GM19351 (cell line): ENCODE measurements at regions not wholly inside any gene's neighbourhood (a gene's known extent, or its start where the extent isn't known, plus 50 kb on each side); places are given as distances from the start of the nearest gene placed in this dataset.

Source experiments
- ATAC-seq: cut with Tn5 transposase; IDR thresholded peaks from one replicate; pipeline ENCODE4 v1.9.1; 2021; ENCODE audit warnings: mild to moderate bottlenecking, moderate library complexity; ENCODE audit not compliant: unreplicated experiment

DNA sequence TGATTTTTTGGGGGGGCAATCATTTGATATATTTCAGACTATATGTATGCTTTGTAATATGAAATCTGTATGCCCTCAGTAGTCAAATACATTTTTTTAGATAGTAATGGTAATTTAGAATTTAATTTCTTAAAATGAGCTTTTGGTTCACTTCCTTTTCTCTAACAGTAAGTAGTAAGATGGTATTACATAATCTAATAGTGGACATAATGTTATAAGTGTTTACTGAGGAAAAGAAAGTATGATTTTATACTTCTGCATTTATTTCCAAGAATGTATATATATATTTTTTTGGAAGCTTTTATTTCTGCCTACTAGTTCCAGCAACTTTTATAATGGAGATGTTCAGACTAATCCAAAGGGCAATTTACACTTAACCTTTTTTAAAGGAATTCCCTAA, 1450.7 kb upstream of the TENM3 start:
- no peak for ATAC-seq

DNA sequence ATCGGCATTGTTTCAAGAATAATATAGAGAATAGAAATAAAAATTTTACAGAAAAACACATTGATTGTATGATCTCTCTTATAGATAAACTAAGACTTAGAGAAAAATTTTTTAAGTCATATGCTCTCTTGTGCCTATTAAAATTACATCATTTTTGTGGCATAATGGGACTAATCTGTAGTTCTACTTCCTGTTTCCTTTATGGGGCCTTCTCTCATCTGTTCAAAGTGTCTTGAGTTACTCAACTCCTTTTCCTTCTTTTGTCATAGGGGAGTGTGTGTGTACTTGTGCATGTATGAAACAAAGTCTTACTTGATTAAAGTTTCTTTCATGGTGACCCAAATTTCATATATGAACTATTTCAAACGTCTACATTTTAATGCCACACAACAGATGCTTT, 1448.9 kb upstream of the TENM3 start:
- ATAC-seq, result no peak

DNA sequence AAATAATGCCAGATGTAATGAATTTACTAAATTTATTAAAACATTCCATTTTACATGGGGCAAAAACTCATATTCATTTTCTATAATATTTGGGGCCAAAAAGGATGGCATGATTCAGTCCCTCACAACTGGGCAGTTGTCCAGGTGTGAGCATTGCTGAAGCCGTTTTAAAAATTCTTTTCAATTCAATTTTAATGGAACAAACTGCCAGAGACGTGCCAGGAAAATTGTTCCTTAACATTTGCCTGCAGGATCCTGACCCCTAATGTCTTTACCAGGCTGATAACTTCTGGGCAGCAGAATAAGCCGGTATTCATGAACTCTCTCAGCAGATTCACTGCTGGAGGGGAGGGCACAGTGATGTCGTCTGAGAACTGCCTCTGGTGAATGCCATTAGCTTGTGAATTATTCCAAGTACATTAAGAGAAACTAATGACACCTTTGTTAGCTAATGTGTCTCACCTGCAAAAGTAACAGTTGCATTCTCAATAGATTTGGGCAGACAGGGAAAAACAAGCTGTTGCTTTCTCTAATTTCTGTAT, 1445.1 kb upstream of the TENM3 start:
- no peak for ATAC-seq

DNA sequence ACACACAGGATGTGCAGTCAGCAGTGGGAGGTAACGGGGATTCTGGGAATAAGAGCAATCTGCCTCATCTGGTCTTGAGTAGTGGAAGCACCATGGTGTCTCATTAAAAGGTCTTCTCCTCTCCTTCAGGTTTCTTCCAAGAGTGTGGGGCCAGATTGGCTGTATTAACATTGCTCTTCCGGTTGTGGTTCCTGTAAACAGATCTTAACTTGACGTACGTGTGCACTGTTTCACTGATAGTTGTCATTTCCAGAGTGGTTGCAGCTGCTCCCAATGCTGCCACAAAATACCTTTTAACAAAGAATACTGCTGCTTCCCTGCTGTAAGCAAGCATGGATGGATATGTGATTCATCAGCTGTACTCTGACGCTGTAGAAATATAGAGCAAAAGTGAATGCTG, 1443.4 kb upstream of the TENM3 start:
- no peak for ATAC-seq

DNA sequence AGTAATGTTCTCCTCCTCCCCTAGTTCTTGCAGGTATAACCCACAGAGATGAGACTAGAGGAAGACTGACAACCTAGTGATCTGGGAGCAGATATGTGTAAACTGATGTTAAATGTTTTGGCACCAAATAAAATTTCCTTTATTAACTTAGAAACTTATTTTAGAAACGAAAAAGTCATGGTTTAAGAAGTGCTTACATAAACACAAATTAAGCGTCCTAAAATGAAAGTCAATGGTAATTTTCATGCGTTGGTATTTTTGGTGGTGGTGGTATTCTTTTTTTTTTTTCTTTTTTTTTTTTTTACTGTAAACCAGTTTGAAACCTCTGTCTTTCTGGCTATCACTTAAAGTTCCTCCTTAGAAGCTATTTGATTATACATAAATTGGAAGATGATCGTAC, 1438.1 kb upstream of the TENM3 start:
- no peak for ATAC-seq

DNA sequence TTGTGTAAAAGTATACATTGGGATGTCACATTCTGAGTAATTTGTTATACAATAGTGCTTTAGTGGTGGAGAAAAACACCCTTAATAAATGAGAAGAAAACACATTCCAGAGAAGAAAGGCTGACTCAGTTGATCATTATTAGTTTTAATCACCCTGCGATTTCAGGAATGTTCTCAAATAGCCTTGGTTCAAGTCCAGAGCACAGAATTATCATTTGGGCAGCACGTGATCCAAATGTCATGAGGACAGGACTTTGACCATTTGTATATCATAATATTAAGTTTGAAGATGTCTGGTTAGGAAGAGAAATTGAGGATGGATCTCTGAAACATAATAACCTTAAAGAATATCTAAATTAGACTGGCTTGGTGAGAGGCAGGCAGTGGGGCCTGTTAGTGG, 1434.3 kb upstream of the TENM3 start:
- no peak for ATAC-seq

DNA sequence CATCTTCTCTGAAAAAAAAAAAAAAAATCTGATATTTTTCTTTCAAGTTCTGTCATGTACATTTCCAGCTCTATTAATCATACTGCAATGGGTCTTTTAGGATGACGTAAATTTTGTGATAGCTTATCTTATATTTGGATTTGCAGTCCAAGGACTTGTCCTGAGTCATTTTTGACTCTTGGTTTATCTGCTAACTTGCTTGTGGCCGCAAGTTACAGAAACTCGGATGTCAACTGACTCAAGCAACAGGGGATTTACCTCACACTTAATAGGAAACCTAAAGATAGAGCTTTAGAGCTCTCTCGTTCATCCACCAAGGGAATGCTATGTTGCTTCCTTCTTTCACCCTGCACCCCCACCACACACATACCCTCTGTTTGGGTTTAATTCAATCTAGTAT, 1433.8 kb upstream of the TENM3 start:
- no peak for ATAC-seq

DNA sequence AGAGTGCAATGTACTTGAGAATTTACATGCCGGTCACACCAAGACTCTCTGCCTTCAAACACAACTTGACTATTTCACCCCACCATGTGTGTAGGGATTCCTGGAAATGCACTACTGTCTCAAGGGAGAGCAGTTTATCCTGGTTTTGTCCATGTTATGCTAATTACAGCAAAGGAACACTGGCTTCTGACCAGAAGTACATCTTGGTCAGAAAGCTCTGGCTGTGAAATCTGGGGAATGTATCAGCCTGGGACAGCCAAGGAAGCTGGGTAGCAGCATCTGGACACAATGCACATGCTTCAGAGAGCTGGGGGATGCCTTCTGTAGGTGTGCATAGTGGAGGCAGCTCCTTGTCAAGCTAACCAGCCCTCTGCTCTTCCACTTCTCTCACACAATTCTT, 1432.6 kb upstream of the TENM3 start:
- ATAC-seq, result no peak

DNA sequence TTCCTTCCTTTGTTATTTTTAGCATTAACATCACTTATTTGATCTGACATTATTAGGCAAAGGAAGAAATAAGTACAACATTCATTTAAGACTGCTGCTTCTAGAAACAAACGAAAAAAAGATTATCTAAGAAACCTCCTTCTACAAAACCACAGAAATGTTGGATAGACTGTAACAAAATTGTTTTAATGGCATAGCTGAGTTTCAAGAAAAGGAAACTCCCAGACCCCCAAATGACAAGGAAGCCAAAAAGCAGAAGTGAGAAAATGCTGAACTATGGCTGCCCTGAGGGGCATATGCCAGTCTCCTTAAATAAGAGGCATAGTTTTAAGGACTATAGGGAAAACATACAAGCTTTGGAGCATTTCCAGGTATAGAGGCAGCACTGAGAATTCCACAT, 1431.6 kb upstream of the TENM3 start:
- ATAC-seq, result no peak

DNA sequence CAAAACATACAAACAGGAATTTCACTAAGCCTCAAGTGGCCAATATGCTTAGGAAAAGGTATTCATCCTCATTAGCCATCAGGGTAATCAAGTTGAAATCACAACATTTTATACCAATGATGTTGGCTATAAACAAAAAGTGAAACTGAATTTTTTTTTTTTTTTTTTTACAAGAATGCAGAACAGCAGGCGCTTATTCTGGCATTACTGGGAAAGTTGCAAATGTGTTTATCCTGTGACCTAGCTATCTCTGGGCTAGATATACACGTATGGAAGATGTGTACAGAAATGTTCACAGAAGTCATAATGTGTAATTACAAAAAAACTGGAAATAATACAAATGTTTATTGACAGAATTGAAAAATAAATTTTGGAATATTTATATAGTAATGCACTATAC, 1430.4 kb upstream of the TENM3 start:
- ATAC-seq, result no peak

DNA sequence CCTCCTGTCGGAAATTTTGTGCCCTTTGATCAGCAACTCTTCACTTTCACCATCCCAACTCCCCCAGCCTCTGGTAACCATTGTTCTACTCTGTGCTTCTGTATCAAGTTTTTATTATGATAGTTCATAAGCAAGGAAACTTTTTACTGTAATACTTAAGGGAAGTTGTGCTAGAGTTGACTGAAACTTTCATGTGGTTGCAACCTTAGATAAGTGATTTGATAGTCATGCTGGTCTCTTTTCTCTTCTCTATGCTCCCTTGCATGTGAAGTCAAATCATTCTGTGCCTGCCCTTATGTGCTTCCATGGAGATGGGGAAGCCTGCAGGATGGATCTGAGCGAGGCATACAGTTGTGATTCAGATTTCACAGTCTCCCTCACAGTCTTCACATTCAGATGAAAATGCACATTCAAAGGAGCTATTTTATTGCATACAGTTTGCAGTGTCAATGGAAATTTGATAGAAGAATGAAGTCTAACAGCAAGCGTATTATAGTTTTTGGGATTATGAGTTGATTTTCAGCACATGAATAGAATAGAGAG, 1428.3 kb upstream of the TENM3 start:
- no peak for ATAC-seq

DNA sequence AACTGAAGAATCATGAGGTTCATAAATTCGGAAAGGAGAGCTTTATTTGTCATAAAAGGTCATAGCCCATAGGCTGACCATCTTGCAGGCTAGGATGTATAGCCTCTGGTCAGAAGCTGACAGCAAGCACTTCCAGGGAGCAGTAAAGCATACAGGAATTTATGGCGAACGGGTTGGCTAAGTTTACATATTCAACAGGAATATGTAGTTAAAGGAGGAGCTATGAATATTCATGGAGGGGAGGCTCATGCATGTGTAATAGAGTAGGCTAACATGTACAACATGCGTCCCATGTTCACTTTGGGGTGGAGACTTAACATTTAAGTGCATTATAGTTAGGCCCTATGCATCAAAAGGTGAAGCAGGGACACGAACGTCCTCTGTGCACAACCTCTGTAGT, 1425.7 kb upstream of the TENM3 start:
- ATAC-seq, result no peak

DNA sequence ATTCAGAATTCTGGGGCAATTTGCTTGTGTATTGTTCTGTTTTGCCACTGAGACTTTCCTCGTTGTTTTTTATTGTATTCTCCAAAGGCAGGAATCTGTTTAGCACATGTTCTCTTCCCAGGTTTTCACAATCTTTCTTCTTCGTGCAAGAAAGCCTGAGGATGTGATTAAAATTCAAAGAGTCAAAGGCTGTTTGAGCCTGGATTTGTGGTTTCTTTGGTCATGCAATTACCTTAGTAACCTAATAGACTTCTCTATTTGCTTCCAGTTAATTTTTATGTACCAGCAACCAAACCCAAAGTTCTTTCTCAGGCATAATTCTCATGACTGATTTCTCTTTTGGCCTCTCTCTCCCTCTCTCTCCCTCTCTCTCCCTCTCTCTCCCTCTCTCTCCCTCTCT, 1420.1 kb upstream of the TENM3 start:
- no peak for ATAC-seq

DNA sequence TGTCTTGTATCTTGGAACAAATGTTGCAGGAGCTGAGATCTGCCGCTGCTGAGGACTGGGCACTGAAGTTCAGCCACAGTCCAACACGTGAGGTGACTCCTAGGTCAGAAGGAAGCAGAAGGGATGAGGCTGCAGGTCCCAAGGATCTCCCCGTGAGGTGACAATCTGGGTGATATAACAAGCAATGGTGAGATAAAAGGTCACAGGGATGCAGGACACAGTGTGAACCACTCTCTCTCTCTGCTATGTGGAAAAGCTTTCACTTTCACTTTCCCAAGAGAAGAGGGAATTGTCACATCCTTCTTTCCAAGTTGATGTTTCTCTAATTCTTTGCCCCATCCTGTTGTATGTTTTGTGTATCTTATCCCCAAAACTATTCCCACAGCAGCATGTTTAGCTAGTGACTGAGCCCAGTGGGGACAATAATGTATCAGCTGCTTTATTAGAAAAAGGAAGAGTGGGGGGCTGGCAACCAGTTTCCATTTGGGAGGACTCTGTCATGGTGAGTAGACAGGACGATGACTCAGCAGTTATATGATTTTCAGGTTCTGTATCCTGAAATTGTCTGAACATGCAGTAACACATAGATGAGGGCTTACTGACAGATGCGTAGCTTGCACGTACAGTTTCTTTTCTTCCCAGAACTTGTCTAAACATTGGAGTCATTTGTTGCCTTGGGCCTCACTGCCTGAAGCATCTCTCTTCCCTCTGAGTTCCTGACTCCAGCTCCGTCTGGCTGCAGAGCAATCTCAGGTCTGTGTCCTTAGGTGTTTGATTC, 1415.8 kb upstream of the TENM3 start:
- ATAC-seq, result no peak

DNA sequence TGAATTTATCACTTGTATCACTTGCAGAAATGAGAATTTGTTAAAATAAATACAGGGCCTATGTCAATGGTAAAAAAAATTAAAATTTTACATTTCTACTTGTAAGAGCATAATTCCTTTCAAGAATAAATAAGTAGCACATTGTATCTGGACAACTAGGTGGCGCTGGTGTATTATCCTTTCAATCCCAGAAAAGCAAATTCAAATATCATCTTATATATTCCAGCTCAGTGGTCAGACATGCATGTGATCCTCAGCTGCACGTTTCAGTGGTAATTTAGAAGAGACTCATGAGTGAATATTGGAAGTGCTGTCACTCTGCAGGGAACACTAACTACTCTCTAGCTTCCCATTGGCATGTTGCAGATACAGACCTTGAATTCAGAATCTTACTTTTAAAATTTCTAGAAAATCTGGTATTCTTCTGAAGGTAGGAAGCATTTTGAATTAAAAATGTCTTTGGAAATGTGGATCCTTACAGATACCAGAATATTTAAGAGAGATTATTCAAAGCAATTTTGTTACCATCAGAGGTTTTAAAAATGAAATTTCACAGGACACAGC, 1414.7 kb upstream of the TENM3 start:
- ATAC-seq, result no peak

DNA sequence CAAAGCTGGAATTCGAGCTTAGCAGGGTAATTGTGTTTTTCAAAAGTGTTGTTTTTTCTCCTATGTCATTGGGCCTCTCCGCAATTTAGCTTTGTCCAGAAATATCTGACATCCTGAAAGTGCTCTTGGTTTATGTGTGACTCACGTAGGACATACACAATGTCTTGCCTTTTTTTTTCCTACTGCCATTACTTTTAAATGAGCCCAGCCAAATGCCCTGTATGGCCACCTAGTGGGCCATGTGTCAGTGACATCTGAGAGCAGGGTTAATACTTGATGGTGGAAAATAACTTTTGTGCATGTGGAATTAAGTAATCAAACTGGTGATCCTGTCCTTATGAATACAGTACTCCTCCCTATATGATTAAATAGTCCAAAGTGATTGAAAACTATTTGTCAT, 1411.1 kb upstream of the TENM3 start:
- no peak for ATAC-seq

DNA sequence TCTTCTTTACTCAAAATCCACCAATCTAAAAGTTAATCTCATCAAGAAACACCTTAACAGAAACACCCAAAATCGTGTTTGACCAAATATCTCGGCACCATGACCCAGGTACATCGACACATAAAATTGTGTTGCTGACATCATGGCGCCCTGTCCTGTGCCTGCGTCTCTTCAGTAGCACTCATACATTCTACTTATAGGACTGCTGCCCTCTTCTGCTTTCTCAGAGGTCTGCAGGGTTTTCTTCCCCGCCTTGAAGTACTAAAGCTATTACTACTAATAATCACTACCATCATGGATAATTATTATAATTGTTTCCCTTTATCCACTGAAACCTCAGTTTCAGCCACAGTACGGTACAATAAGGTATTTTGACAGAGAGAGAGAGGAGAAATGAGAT, 1403.1 kb upstream of the TENM3 start:
- no peak for ATAC-seq

DNA sequence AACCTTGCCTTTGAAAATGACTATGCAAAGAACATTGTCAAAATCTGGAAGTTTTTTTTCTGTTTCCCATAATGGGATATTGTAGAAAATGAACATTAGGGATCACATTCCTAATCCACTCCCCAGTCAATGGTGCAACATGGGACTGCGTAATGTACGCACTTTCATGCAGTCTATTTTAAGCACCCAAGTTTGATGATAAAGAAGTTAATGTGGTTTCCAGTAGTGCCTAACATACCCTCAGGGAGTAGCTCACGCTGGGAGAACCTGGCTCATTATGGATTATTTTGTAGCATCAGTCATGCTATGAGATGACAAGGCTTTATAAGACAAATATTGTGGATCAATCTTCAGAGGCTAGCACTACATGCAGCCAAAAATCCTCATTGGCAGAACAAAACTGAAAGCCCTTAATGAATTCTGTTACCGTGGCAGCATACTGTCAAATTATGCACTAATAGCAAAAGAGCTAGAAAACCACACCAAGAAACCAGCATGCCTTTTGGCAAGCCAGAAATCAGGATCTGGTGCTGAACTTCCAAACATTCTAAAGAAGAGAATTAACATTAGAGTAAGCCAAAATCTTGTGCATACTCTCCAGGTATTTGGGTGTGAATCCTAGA, 1392.8 kb upstream of the TENM3 start:
- no peak for ATAC-seq

DNA sequence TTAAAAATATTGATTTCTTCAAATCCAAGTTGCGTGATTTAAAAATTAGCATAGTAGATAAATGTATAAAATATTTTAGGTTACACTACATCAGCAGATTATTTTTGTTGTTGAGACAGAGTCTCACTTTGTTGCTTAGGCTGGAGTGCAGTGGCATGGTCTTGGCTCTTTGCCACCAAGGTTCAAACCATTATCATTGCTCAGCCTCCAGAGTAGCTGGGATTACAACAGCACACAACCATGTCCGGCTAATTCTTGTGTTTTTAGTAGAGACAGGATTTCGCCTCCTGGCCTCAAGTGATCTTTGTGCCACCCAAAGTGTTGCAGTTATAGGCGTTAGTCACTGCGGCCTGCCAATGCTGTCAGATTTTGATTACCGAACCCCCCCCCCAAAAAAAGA, 1390.5 kb upstream of the TENM3 start:
- no peak for ATAC-seq

DNA sequence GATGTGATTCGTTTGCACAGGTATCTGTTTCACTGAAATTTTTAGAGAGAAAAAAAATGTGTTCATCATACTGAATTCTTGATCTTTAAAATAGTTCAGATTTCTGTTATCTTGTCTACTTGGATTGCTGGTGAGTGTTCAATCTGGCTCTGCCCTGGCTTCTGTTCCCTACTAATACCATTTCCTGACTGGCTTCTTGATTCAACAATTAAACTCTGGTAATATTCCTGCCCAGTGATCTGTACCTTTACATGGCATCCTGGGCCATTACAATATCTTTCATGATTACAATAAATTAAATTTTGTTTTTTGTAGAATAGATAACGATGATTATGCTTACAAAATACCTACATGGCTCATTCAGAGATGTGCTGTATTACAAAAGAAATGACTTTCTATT, 1388.0 kb upstream of the TENM3 start:
- ATAC-seq, result no peak

DNA sequence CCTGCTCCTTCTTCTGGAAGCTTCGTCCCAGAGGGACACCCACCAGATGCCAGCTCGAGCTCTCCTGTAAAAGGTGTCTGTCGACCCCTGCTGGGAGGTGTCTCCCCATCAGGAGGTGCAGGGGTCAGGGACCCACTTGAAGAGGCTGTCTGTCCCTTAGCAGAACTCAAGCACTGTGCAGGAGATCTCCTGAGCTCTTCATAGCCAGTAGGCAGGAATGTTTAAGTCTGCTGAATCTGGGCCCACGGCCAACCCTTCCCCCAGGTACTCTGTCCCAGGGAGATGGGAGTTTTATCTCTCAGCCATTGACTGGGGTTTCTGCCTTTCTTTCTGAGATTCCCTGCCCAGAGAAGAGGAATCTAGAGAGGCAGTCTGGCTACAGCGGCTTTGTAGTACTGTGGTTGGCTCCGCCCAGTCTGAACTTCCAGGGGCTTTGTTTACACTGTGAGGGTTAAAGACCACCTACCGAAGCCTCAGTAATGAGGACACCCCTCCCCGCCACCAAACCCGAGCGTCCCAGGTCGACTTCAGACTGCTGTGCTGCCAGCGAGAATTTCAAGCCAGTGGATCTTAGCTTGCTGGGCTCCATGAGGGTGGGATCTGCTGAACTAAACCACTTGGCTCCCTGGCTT, 1383.0 kb upstream of the TENM3 start:
- no peak for ATAC-seq

DNA sequence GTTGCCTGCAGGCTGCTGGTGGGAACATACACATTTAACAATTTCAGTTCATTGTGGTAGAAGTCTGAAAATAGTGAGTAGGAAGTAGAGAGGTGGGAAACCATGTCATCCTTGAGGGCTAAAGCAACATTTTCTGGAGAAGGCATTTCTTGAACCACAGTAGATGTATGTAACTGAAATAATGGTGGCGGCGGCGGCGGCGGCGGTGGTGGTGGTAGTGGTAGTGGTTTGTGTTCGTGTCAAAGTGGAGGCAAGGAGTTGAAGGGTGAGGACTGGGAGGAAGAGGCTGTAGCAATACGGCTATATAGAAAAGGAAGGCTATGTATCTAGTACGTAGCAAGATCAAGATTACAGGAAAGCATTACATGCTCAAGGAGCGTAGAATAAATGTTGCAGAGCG, 1381.6 kb upstream of the TENM3 start:
- no peak for ATAC-seq
